ENCODE measurements at regions not wholly inside any gene's neighbourhood (a gene's known extent, or its start where the extent isn't known, plus 50 kb on each side); places are given as distances from the start of the nearest gene placed in this dataset.

- Histone ChIP-seq H3K9ac (ENCODE audit: extremely low read depth, insufficient read length, low read length) (no peak overlapping the region), H3K56ac (ENCODE audit: insufficient read length, low read depth, low read length) (no peak overlapping the region), H3K4ac (ENCODE audit: low read depth, low read length) (no peak overlapping the region), H2AK5ac (ENCODE audit: insufficient read length, low read length) (no peak overlapping the region), H4K8ac (replicated peaks; ENCODE audit: insufficient read length, low read depth, low read length) (no peak overlapping the region), H2AFZ (ENCODE audit: low read length) (no peak overlapping the region), H4K20me1 (ENCODE audit: control insufficient read depth, insufficient read depth, insufficient read length) (no peaks in the 10 kb centered on the region), H4K5ac (ENCODE audit: insufficient read length, low read depth, low read length) (no peak overlapping the region), H4K91ac (ENCODE audit: insufficient read length, low read depth, low read length) (no peak overlapping the region), H3K4me2 (ENCODE audit: insufficient read depth, insufficient read length, low read length) (no peak overlapping the region), H2BK15ac (ENCODE audit: low read depth, low read length) (no peak overlapping the region), H3K18ac (ENCODE audit: insufficient read length, low read depth, low read length) (no peak overlapping the region), H2BK20ac (ENCODE audit: low read depth, low read length, poor library complexity, severe bottlenecking) (no peak overlapping the region), H2BK5ac (ENCODE audit: insufficient read length, low read length) (no peak overlapping the region), H3K27me3 (ENCODE audit: insufficient read depth, low read length) (no peaks in the 10 kb centered on the region), H3K23me2 (ENCODE audit: insufficient read length, low read depth, low read length, poor library complexity, severe bottlenecking) (no peaks in the 10 kb centered on the region), H2BK120ac (ENCODE audit: low read depth, low read length, poor library complexity, severe bottlenecking) (no peak overlapping the region), H3K9me3 (ENCODE audit: control insufficient read depth, low read depth, low read length) (no peaks in the 10 kb centered on the region), H3K27ac (ENCODE audit: insufficient read length, low read depth, low read length) (no peak overlapping the region), H3T11ph (ENCODE audit: low read length) (no peak overlapping the region), H3K79me2 (ENCODE audit: insufficient read depth, low read length) (no peaks in the 10 kb centered on the region; the same call in 1 of the 2 replicates), H2BK12ac (ENCODE audit: insufficient read length, low read depth, low read length) (no peak overlapping the region), H3K14ac (ENCODE audit: insufficient read depth, low read length) (no peak overlapping the region), H3K23ac (ENCODE audit: insufficient read length, low read depth, low read length) (no peak overlapping the region), H3K4me1 (ENCODE audit: insufficient read depth, low read length) (no peaks in the 10 kb centered on the region), H3K79me1 (ENCODE audit: insufficient read depth, low read depth, low read length, poor library complexity, severe bottlenecking) (no peaks in the 10 kb centered on the region)
- WGBS (ENCODE audit: extremely low coverage, insufficient read length, low lambda C conversion rate), result no CpG with 5 or more reads among the region's 3 CpGs
- Mint-ChIP-seq H3K36me3 (ENCODE audit: insufficient read depth in 1 of 3, low read depth in 3 of 3) (peaks cover 4 to 18% (median 12%) of the 10 kb centered on the region in 3 experiments; a peak in 4 of 7 replicates), H3K27me3 (ENCODE audit: low read depth) (no peaks in the 10 kb centered on the region), H3K9me3 (peaks cover 19 to 25% of the 10 kb centered on the region in 2 experiments), H3K4me1 (no peaks in the 10 kb centered on the region), H3K4me3 (no peak overlapping the region), H3K27ac (no peak overlapping the region)
- DNase-seq, result no peak
- TF ChIP-seq, protein P1, sequence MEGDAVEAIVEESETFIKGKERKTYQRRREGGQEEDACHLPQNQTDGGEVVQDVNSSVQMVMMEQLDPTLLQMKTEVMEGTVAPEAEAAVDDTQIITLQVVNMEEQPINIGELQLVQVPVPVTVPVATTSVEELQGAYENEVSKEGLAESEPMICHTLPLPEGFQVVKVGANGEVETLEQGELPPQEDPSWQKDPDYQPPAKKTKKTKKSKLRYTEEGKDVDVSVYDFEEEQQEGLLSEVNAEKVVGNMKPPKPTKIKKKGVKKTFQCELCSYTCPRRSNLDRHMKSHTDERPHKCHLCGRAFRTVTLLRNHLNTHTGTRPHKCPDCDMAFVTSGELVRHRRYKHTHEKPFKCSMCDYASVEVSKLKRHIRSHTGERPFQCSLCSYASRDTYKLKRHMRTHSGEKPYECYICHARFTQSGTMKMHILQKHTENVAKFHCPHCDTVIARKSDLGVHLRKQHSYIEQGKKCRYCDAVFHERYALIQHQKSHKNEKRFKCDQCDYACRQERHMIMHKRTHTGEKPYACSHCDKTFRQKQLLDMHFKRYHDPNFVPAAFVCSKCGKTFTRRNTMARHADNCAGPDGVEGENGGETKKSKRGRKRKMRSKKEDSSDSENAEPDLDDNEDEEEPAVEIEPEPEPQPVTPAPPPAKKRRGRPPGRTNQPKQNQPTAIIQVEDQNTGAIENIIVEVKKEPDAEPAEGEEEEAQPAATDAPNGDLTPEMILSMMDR (conservative IDR thresholded peaks at IDR 0.05), result no peak
Observed at GRCh38 chr5:18171684-18172083, 537.4 kb downstream of the TAF11L14 start.

All from H9 (cell line).